K562 (cell line): ENCODE measurements at regions not wholly inside any gene's neighbourhood (a gene's known extent, or its start where the extent isn't known, plus 50 kb on each side); places are given as distances from the start of the nearest gene placed in this dataset.

ENCODE experiments used
- ATAC-seq: fragments of 200-7000 bp; cut with Tn5 transposase; 3 replicates; pipeline ENCODE4 v1.9.1; 2020; ENCODE audit warnings: moderate library complexity
- BruUV-seq: library from RNA; stranded (reverse); fragments of 400-500 nt; replicated peaks from 2 replicates; lab custom pipeline; 2021; lab: Mats Ljungman, UMichigan
- CTCF ChIA-PET: fragments of 300-600 bp; formaldehyde crosslinking; extraction: SDS; loops from one replicate; lab custom pipeline; 2021; ENCODE audit warnings: low intra/inter-chr PET ratio; lab: Yijun Ruan, JAX
- POLR2A ChIA-PET: fragments of 300-600, 350-650 bp; sonication (Branson Sonifier 250); formaldehyde crosslinking; extraction: SDS; loops from one replicate; lab custom pipeline; 2021; ENCODE audit warnings: antibody characterized with exemption, inconsistent platforms; lab: Yijun Ruan, JAX
- DNase-seq, 4 experiments: peaks; one replicate each; pipeline versions ENCODE4 v3.0.0 to v3.0.0-alpha.2; 2011 to 2018; ENCODE audit warnings: low spot score in 3 of 4, mixed read lengths in 3 of 4; ENCODE audit errors: extremely low read depth in 1 of 4
- FAIRE-seq: peaks from 2 replicates; lab custom pipeline; 2011; peaks lifted over from hg19 to GRCh38; lab: Jason Lieb, UNC
- H2AFZ ChIP-seq: 2 replicates; pipeline ENCODE4 v1.6.0; 2011; ENCODE audit warnings: low read depth, low read length, control low read depth, inconsistent platforms
- H3K27ac ChIP-seq: fragments of 200-600 bp; 3 replicates; pipeline ENCODE4 v1.8.0; 2011; ENCODE audit warnings: low read depth, mild to moderate bottlenecking, control low read depth, inconsistent platforms, low read length, moderate library complexity, mixed read lengths; ENCODE audit errors: extremely low read depth
- H3K27me3 ChIP-seq, 2 experiments: fragments of 300-600 bp in 1 of 2; 2 replicates in 1 of 2; 3 replicates in 1 of 2; pipeline versions ENCODE4 v1.6.0 to v1.8.0; 2011; ENCODE audit warnings: inconsistent platforms in 2 of 2, low read length in 2 of 2, mild to moderate bottlenecking in 1 of 2, mixed read lengths in 1 of 2, moderate library complexity in 1 of 2; ENCODE audit not compliant: control insufficient read depth in 2 of 2, insufficient read depth in 2 of 2
- H3K36me3 ChIP-seq: fragments of 300-600 bp; 3 replicates; pipeline ENCODE4 v1.8.0; 2011; ENCODE audit warnings: mild to moderate bottlenecking, low read length, inconsistent platforms; ENCODE audit not compliant: control insufficient read depth, insufficient read depth
- H3K4me1 ChIP-seq, 2 experiments: fragments of 200-600 bp in 1 of 2; replicated peaks in 1 of 2; 2 replicates in 1 of 2; 3 replicates in 1 of 2; pipeline versions ENCODE4 v1.5.1 to v1.8.0; 2011; ENCODE audit warnings: inconsistent platforms in 2 of 2, low read length in 2 of 2, mild to moderate bottlenecking in 1 of 2, mixed read lengths in 1 of 2, moderate library complexity in 1 of 2; ENCODE audit not compliant: control insufficient read depth in 2 of 2, insufficient read depth in 2 of 2
- H3K4me2 ChIP-seq: 2 replicates; pipeline ENCODE4 v1.6.1; 2011; ENCODE audit warnings: low read length, control low read depth, inconsistent platforms, mixed read lengths; ENCODE audit not compliant: insufficient read depth
- H3K4me3 ChIP-seq: fragments of 200-600 bp; sonication (generic), shearing (Covaris generic); 2 replicates; pipeline ENCODE4 v1.5.1; 2016; ENCODE audit warnings: control low read depth, inconsistent platforms
- H3K79me2 ChIP-seq: fragments of 200-600 bp; 3 replicates; pipeline ENCODE4 v1.8.0; 2011; ENCODE audit warnings: low read length, inconsistent platforms; ENCODE audit not compliant: control insufficient read depth, insufficient read depth
- H3K9ac ChIP-seq, 2 experiments: 2 replicates each; pipeline versions ENCODE4 v1.6.0 to v1.6.1; 2011; ENCODE audit warnings: low read depth in 2 of 2, low read length in 2 of 2, control low read depth in 1 of 2, inconsistent platforms in 1 of 2, mild to moderate bottlenecking in 1 of 2, mixed read lengths in 1 of 2; ENCODE audit not compliant: insufficient read depth in 1 of 2
- H3K9me1 ChIP-seq: one replicate; pipeline ENCODE4 v1.6.0; 2011; ENCODE audit warnings: inconsistent platforms, mild to moderate bottlenecking, low read length, moderate library complexity; ENCODE audit not compliant: control insufficient read depth, insufficient read depth
- H3K9me3 ChIP-seq: replicated peaks from 2 replicates; pipeline ENCODE4 v1.5.1; 2011; ENCODE audit warnings: low read depth, low read length, inconsistent platforms; ENCODE audit not compliant: control insufficient read depth, insufficient read depth
- H4K20me1 ChIP-seq: replicated peaks from 2 replicates; pipeline ENCODE4 v1.6.1; 2011; ENCODE audit warnings: low read length, inconsistent platforms, mixed read lengths; ENCODE audit not compliant: control insufficient read depth, insufficient read depth
- C11orf30 ChIP-seq: fragments of 450-650 bp; IDR thresholded peaks from 2 replicates; pipeline ENCODE4 v1.6.1; 2016; ENCODE audit warnings: low read depth, mild to moderate bottlenecking
- CBX5 ChIP-seq: IDR thresholded peaks from 2 replicates; pipeline ENCODE4 v1.6.1; 2014; ENCODE audit warnings: low read depth, borderline replicate concordance
- CC2D1A ChIP-seq: fragments of 450-650 bp; IDR thresholded peaks from 2 replicates; pipeline ENCODE4 v1.6.1; 2017; ENCODE audit warnings: mild to moderate bottlenecking
- COPS2 ChIP-seq: fragments of 450-650 bp; conservative IDR thresholded peaks from 2 replicates; pipeline ENCODE4 v1.6.1; 2016; ENCODE audit warnings: mild to moderate bottlenecking, moderate library complexity
- DIDO1 ChIP-seq: fragments of 450-650 bp; IDR thresholded peaks from 2 replicates; pipeline ENCODE4 v1.6.1; 2016; ENCODE audit warnings: low read depth, missing biosample characterization, missing genetic modification characterization
- DPF2 ChIP-seq: fragments of 450-650 bp; IDR thresholded peaks from 2 replicates; pipeline ENCODE4 v1.6.1; 2016
- HSF4 ChIP-seq: fragments of 250-450 bp; sonication (Bioruptor Pico); IDR thresholded peaks from 2 replicates; pipeline ENCODE4 v2.1.2; 2022; ENCODE audit warnings: mild to moderate bottlenecking, moderate library complexity, borderline replicate concordance
- MAFG ChIP-seq: fragments of 450-650 bp; conservative IDR thresholded peaks from 2 replicates; pipeline ENCODE4 v1.6.1; 2016; ENCODE audit warnings: missing genetic modification characterization, missing compliant biosample characterization
- NFE2 ChIP-seq: IDR thresholded peaks from 2 replicates; pipeline ENCODE4 v1.6.1; 2014; ENCODE audit warnings: antibody characterized with exemption, low read depth
- NFRKB ChIP-seq: fragments of 450-650 bp; IDR thresholded peaks from 2 replicates; pipeline ENCODE4 v1.6.1; 2016; ENCODE audit warnings: low read depth
- NR2F6 ChIP-seq: fragments of 450-650 bp; formaldehyde crosslinking; IDR thresholded peaks from 2 replicates; pipeline ENCODE4 v1.4.0; 2020; ENCODE audit warnings: mild to moderate bottlenecking
- NRF1 ChIP-seq, 2 experiments: fragments of 450-650 bp; IDR thresholded peaks in 1 of 2; conservative IDR thresholded peaks in 1 of 2; 2 replicates each; pipeline ENCODE4 v1.6.1; 2014; ENCODE audit warnings: mild to moderate bottlenecking in 2 of 2
- PCBP1 ChIP-seq: fragments of 200-400 bp; formaldehyde crosslinking; IDR thresholded peaks from 2 replicates; pipeline ENCODE4 v1.6.1; 2018; ENCODE audit warnings: mild to moderate bottlenecking, low read depth, low read length; ENCODE audit not compliant: poor library complexity, severe bottlenecking
- TAF15 ChIP-seq: fragments of 200-400 bp; formaldehyde crosslinking; IDR thresholded peaks from 2 replicates; pipeline ENCODE4 v1.6.1; 2017; ENCODE audit warnings: mild to moderate bottlenecking, low read depth, low read length, moderate library complexity
- TGIF2 ChIP-seq: sonication (generic); formaldehyde crosslinking; IDR thresholded peaks from 2 replicates; pipeline ENCODE4 v1.8.1; 2022; ENCODE audit warnings: mild to moderate bottlenecking, missing genetic modification reagents, moderate library complexity
- TRIM24 ChIP-seq, 2 experiments: fragments of 450-650 bp; IDR thresholded peaks; 2 replicates each; pipeline ENCODE4 v1.6.1; 2016
- ZNF316 ChIP-seq: fragments of 450-650 bp; IDR thresholded peaks from 2 replicates; pipeline ENCODE4 v1.6.1; 2016
- ZNF384 ChIP-seq: IDR thresholded peaks from 2 replicates; pipeline ENCODE4 v1.6.1; 2012; ENCODE audit warnings: low read depth, low read length, improper control_type of control experiment
- ZNF778 ChIP-seq: fragments of 450-650 bp; formaldehyde crosslinking; IDR thresholded peaks from 2 replicates; pipeline ENCODE4 v1.4.0; 2020; ENCODE audit warnings: mild to moderate bottlenecking, moderate library complexity
- WGBS: fragments of 100-300 bp; shearing (Covaris generic); methylation state at CpG from one replicate; pipeline ENCODE4 v1.1.6; 2016; ENCODE audit warnings: low coverage, mixed read lengths; ENCODE audit not compliant: insufficient coverage; ENCODE audit errors: missing lambda C conversion rate; 5-methylcytosine and 5-hydroxymethylcytosine counted together
- in situ Hi-C: fragments of 300-500 bp; cut with MboI; formaldehyde crosslinking; loops from 4 replicates; pipeline ENCODE4 v1.15.0; 2018; ENCODE audit warnings: inconsistent platforms, mixed read lengths
- intact Hi-C: fragments of 100-400 bp; cut with micrococcal nuclease; formaldehyde crosslinking; loops from 2 replicates; pipeline ENCODE4 v1.14.2; 2022
- TF ChIP-seq, protein P1 (sequence below), 2 experiments: fragments of 150-350 bp in 1 of 2; IDR thresholded peaks; 2 replicates each; pipeline ENCODE4 v1.6.1; 2012 to 2016; ENCODE audit warnings: low read depth in 2 of 2, low read length in 2 of 2, mild to moderate bottlenecking in 1 of 2, moderate library complexity in 1 of 2
- TF ChIP-seq, protein P2 (sequence below): sonication (generic); formaldehyde crosslinking; IDR thresholded peaks from 2 replicates; pipeline ENCODE4 v1.8.0; 2022; ENCODE audit warnings: missing genetic modification reagents, mild to moderate bottlenecking, borderline replicate concordance

DNA sequence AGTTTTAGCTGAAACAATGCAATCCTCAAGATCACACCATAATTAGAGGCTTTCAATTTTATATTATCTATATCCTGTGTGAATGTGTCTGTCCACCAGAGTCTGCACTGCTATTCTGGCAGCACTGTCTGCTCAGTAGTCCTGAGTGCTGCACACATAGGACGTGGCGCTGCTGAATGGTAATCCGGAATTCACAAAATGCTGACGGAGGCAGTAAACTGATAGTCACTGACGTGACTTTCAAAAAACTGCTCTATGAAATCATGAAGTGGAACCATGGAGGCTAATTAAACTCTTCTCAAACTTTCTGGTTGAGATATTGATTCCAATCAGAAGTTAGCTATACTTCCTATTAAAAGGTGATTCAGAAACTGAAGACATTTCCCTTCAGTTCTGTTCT, 190.8 kb upstream of the NOX3 start:
- peak overlapping the region; percentile 58 for H3K4me2 ChIP-seq
- no peaks in the 10 kb centered on the region for H3K9me1 ChIP-seq
- intact Hi-C loops (loop anchor here (10.0 kb wide), 1 partner anchor 1868 kb away; no protein-coding TSS in a partner anchor), in situ Hi-C loops (no loop called here)
- H3K9ac ChIP-seq = peak overlapping the region in 1 of 2 experiments; percentile 57; a peak in 2 of 4 replicates
- no TSS peak for BruUV-seq
- FAIRE-seq = peak; percentile 55
- H3K9me3 ChIP-seq = no peaks in the 10 kb centered on the region
- peak; percentile 82 for ATAC-seq
- H3K36me3 ChIP-seq = no peaks in the 10 kb centered on the region
- POLR2A ChIA-PET = interaction anchor here (1.1 kb wide), 1 partner anchor 10 kb away, joined by 3 read pairs; no protein-coding TSS in a partner anchor
- whole genome bisulfite sequencing = 0% methylated on average over 5 of the region's 5 CpGs
- peak overlapping the region; percentile 77 for H3K27ac ChIP-seq
- peak in 2 of 4 experiments; percentile 44 to 75 for DNase-seq
- H3K27me3 ChIP-seq = no peaks in the 10 kb centered on the region
- H3K79me2 ChIP-seq = no peaks in the 10 kb centered on the region
- H3K4me3 ChIP-seq = no peak overlapping the region
- CTCF ChIA-PET = no interaction called here
- peak overlapping the region; percentile 92 for H2AFZ ChIP-seq
- H4K20me1 ChIP-seq = no peaks in the 10 kb centered on the region
- peaks cover 0 to 18% of the 10 kb centered on the region in 2 experiments; a peak in 2 of 5 replicates for H3K4me1 ChIP-seq
- TF ChIP-seq CC2D1A = no peak
- no peak for TF ChIP-seq CBX5
- TF ChIP-seq NR2F6 (CRISPR knock-in tag) = no peak
- TF ChIP-seq TRIM24 (IDR thresholded peaks at IDR 0.05) = no peak
- TF ChIP-seq C11orf30 = peak; percentile 98
- TF ChIP-seq, protein P1, sequence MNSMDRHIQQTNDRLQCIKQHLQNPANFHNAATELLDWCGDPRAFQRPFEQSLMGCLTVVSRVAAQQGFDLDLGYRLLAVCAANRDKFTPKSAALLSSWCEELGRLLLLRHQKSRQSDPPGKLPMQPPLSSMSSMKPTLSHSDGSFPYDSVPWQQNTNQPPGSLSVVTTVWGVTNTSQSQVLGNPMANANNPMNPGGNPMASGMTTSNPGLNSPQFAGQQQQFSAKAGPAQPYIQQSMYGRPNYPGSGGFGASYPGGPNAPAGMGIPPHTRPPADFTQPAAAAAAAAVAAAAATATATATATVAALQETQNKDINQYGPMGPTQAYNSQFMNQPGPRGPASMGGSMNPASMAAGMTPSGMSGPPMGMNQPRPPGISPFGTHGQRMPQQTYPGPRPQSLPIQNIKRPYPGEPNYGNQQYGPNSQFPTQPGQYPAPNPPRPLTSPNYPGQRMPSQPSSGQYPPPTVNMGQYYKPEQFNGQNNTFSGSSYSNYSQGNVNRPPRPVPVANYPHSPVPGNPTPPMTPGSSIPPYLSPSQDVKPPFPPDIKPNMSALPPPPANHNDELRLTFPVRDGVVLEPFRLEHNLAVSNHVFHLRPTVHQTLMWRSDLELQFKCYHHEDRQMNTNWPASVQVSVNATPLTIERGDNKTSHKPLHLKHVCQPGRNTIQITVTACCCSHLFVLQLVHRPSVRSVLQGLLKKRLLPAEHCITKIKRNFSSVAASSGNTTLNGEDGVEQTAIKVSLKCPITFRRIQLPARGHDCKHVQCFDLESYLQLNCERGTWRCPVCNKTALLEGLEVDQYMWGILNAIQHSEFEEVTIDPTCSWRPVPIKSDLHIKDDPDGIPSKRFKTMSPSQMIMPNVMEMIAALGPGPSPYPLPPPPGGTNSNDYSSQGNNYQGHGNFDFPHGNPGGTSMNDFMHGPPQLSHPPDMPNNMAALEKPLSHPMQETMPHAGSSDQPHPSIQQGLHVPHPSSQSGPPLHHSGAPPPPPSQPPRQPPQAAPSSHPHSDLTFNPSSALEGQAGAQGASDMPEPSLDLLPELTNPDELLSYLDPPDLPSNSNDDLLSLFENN (IDR thresholded peaks at IDR 0.05; ENCODE audit: low read depth in 2 of 2, low read length in 2 of 2) = no peak
- no peak for TF ChIP-seq PCBP1
- no peak for TF ChIP-seq ZNF384
- TF ChIP-seq TGIF2 (CRISPR knock-in tag) = no peak
- peak; percentile 92 for TF ChIP-seq MAFG (tag)
- TF ChIP-seq ZNF316 = peak; percentile 99
- TF ChIP-seq NRF1 (conservative IDR thresholded peaks at IDR 0.05 in 1 of 2, IDR thresholded peaks at IDR 0.05 in 1 of 2) = no peak
- no peak for TF ChIP-seq TAF15
- TF ChIP-seq NFRKB = no peak
- TF ChIP-seq HSF4 (CRISPR knock-in tag) = no peak
- TF ChIP-seq DIDO1 (tag) = no peak
- peak; percentile 39; the same call in 1 of the 2 replicates for TF ChIP-seq DPF2
- TF ChIP-seq ZNF778 = no peak
- TF ChIP-seq NFE2 = peak; percentile 45
- no peak for TF ChIP-seq COPS2
- TF ChIP-seq, protein P2, sequence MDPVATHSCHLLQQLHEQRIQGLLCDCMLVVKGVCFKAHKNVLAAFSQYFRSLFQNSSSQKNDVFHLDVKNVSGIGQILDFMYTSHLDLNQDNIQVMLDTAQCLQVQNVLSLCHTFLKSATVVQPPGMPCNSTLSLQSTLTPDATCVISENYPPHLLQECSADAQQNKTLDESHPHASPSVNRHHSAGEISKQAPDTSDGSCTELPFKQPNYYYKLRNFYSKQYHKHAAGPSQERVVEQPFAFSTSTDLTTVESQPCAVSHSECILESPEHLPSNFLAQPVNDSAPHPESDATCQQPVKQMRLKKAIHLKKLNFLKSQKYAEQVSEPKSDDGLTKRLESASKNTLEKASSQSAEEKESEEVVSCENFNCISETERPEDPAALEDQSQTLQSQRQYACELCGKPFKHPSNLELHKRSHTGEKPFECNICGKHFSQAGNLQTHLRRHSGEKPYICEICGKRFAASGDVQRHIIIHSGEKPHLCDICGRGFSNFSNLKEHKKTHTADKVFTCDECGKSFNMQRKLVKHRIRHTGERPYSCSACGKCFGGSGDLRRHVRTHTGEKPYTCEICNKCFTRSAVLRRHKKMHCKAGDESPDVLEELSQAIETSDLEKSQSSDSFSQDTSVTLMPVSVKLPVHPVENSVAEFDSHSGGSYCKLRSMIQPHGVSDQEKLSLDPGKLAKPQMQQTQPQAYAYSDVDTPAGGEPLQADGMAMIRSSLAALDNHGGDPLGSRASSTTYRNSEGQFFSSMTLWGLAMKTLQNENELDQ (CRISPR knock-in tag) = no peak
